Type B pancreatic cell (in vitro differentiated cells): ENCODE measurements at regions not wholly inside any gene's neighbourhood (a gene's known extent, or its start where the extent isn't known, plus 50 kb on each side); places are given as distances from the start of the nearest gene placed in this dataset.

Experiments used
- DNase-seq: peaks from one replicate; pipeline ENCODE4 v3.0.0; 2021; ENCODE audit warnings: mixed read lengths; ENCODE audit not compliant: unreplicated experiment; ENCODE audit errors: extremely low spot score
- H3K27ac Mint-ChIP-seq: 2 replicates; pipeline ENCODE4 v1.8.0; 2021; ENCODE audit warnings: mild to moderate bottlenecking, mixed read lengths
- H3K27me3 Mint-ChIP-seq: 2 replicates; pipeline ENCODE4 v1.8.0; 2021; ENCODE audit warnings: mixed read lengths
- H3K36me3 Mint-ChIP-seq: 2 replicates; pipeline ENCODE4 v1.8.0; 2021; ENCODE audit warnings: mixed read lengths
- H3K4me1 Mint-ChIP-seq: one replicate; pipeline ENCODE4 v1.8.0; 2021; ENCODE audit warnings: mixed read lengths; ENCODE audit not compliant: unreplicated experiment
- H3K4me3 Mint-ChIP-seq: 2 replicates; pipeline ENCODE4 v1.8.0; 2021; ENCODE audit warnings: mild to moderate bottlenecking, mixed read lengths
- H3K9me3 Mint-ChIP-seq: 2 replicates; pipeline ENCODE4 v1.8.0; 2021; ENCODE audit warnings: mixed read lengths
- TF ChIP-seq, protein P1 (sequence below): fragments of 200-600 bp; sonication (generic); conservative IDR thresholded peaks from 2 replicates; pipeline ENCODE4 v1.5.0; 2021; ENCODE audit warnings: antibody characterized with exemption, mild to moderate bottlenecking

DNA sequence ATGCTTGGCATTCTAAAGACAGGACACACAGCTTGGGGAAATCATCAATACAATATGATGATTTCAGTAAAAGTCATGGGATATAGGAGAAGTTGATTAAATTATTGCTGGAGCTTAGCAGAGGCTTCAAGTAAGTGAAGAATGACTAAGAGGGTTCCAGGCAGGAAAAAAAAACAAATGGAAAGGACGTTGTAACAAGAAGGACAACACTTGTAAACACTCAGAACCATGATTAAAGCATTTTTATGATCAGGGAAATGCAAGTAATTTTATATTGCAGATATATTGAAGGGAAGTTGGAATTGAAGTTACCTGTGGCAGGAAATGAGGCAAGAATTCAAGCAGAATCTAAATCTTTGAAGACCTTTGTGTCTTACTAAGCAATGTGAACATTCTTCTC lies 602.7 kb upstream of the NEGR1 start:
- Mint-ChIP-seq H3K27me3 (no peaks in the 10 kb centered on the region), H3K4me3 (no peak overlapping the region), H3K27ac (no peak overlapping the region), H3K9me3 (peaks cover 4% of the 10 kb centered on the region), H3K4me1 (no peaks in the 10 kb centered on the region), H3K36me3 (no peaks in the 10 kb centered on the region)
- TF ChIP-seq, protein P1, sequence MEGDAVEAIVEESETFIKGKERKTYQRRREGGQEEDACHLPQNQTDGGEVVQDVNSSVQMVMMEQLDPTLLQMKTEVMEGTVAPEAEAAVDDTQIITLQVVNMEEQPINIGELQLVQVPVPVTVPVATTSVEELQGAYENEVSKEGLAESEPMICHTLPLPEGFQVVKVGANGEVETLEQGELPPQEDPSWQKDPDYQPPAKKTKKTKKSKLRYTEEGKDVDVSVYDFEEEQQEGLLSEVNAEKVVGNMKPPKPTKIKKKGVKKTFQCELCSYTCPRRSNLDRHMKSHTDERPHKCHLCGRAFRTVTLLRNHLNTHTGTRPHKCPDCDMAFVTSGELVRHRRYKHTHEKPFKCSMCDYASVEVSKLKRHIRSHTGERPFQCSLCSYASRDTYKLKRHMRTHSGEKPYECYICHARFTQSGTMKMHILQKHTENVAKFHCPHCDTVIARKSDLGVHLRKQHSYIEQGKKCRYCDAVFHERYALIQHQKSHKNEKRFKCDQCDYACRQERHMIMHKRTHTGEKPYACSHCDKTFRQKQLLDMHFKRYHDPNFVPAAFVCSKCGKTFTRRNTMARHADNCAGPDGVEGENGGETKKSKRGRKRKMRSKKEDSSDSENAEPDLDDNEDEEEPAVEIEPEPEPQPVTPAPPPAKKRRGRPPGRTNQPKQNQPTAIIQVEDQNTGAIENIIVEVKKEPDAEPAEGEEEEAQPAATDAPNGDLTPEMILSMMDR: no peak
- no peak for DNase-seq

DNA sequence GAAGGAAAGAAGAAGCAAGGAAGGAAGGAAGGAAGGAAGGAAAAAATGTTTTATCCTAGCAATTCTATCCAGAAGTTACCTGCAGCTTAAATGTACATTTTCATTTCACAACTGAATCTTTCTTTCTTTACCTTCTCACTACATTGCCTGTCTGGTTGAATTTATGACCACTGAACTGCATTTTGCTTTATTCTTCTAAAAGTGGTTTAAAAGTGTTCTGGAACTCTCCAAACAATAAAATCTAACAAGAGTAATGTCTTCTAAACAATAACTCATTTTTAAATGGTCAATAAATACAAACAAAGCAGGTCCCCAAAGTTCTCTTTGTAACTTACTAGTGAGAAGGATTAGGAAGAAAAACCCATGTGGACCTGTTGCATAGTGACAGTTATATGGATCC lies 587.5 kb upstream of the NEGR1 start:
- Mint-ChIP-seq H3K4me1 (no peaks in the 10 kb centered on the region), H3K4me3 (no peak overlapping the region), H3K27me3 (no peaks in the 10 kb centered on the region), H3K36me3 (no peaks in the 10 kb centered on the region), H3K27ac (no peak overlapping the region), H3K9me3 (no peaks in the 10 kb centered on the region)
- DNase-seq: no peak
- TF ChIP-seq, protein P1: no peak

DNA sequence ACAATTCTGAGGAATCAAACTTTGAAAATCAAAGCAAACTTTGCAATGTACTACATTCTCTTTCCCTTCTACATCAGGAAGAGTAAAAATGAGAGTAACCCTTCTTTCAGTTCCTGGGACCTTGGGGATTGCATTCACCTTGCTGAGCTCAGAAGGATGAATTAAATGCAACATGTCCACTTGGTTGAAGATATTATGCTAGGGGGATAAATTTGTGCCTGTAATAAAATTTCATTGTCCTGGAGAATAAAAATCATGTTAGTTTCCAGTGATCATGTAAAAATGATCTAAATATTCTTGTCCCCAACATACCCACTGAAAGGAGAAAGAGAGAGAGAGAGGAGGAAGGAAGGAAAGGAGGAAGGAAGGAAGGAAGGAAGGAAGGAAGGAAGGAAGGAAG lies 587.1 kb upstream of the NEGR1 start:
- no peaks in the 10 kb centered on the region for H3K4me1 Mint-ChIP-seq
- TF ChIP-seq, protein P1: no peak
- H3K36me3 Mint-ChIP-seq: no peaks in the 10 kb centered on the region
- no peaks in the 10 kb centered on the region for H3K9me3 Mint-ChIP-seq
- H3K4me3 Mint-ChIP-seq: no peak overlapping the region
- no peak overlapping the region for H3K27ac Mint-ChIP-seq
- DNase-seq: no peak
- no peaks in the 10 kb centered on the region for H3K27me3 Mint-ChIP-seq

DNA sequence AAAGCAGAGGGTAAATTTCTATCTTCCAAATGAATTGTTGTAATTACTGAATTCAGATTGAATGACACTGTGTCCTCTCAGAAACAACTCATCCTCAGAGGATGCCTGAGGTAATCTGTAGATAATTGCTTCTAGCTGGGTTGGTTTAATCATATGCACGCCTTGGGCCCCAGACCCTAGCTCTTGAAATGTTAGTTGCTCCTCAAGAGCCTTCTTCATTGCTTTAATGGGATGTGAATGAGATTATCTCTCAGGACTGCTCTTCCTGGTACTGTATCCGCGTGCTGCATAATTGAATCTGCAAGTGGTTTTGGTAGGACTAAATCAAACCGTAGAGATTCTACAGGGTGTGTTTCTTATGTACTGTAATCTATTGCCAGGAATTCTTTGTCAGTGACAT lies 569.3 kb upstream of the NEGR1 start:
- H3K9me3 Mint-ChIP-seq: no peaks in the 10 kb centered on the region
- TF ChIP-seq, protein P1: no peak
- H3K4me3 Mint-ChIP-seq: no peak overlapping the region
- H3K36me3 Mint-ChIP-seq: no peaks in the 10 kb centered on the region
- DNase-seq: no peak
- H3K27me3 Mint-ChIP-seq: no peaks in the 10 kb centered on the region
- peaks cover 8% of the 10 kb centered on the region for H3K4me1 Mint-ChIP-seq
- H3K27ac Mint-ChIP-seq: no peak overlapping the region

DNA sequence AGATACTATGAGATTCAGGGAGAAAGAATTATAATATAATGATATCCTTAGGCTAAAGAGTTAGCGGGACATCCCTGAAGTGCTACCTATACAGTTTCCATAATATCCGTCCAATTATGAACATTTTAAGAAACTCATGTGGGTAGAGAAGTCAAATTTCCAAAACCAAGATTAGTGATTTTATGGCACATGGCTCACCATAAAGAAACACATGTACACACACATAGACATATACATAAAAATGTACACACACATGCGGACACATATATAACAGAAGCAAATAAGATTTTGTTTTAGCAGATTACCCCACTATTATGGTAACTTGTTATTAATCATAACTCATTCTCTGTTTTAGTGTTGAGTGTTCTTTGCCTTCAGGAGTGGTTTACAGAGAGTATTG lies 566.7 kb upstream of the NEGR1 start:
- Mint-ChIP-seq H3K4me3 (no peak overlapping the region), H3K36me3 (no peaks in the 10 kb centered on the region), H3K9me3 (no peaks in the 10 kb centered on the region), H3K27ac (no peak overlapping the region), H3K4me1 (peaks cover 8% of the 10 kb centered on the region), H3K27me3 (no peaks in the 10 kb centered on the region)
- no peak for DNase-seq
- TF ChIP-seq, protein P1: no peak

DNA sequence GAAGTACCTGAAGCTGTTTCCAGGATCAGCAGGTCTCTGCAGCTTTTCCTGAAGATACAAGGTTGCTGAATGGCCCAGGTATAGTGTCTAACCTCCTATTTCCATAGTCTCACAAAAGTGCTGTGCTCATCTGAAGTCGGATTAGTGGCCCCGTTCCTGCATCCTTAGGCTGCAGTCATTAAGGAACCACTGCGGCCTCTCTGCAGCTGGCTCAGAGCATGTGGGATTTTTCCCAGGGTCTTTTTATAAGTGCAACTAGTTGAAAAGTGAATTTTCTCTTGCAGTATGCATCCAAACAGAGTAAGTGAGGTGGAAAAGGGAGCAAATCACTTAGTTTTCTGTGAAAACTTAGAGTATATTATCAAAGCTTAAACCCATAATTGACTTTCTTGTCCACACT lies 565.3 kb upstream of the NEGR1 start:
- no peaks in the 10 kb centered on the region for H3K36me3 Mint-ChIP-seq
- no peak for DNase-seq
- H3K27ac Mint-ChIP-seq: no peak overlapping the region
- TF ChIP-seq, protein P1: no peak
- H3K4me3 Mint-ChIP-seq: no peak overlapping the region
- H3K27me3 Mint-ChIP-seq: no peaks in the 10 kb centered on the region
- H3K4me1 Mint-ChIP-seq: peaks cover 14% of the 10 kb centered on the region
- no peaks in the 10 kb centered on the region for H3K9me3 Mint-ChIP-seq
